K562 (cell line): ENCODE measurements at regions not wholly inside any gene's neighbourhood (a gene's known extent, or its start where the extent isn't known, plus 50 kb on each side); places are given as distances from the start of the nearest gene placed in this dataset.

Experiments used
- ATAC-seq: fragments of 200-7000 bp; cut with Tn5 transposase; 3 replicates; pipeline ENCODE4 v1.9.1; 2020; ENCODE audit warnings: moderate library complexity
- BruUV-seq: library from RNA; stranded (reverse); fragments of 400-500 nt; replicated peaks from 2 replicates; lab custom pipeline; 2021; lab: Mats Ljungman, UMichigan
- CTCF ChIA-PET: fragments of 300-600 bp; formaldehyde crosslinking; extraction: SDS; loops from one replicate; lab custom pipeline; 2021; ENCODE audit warnings: low intra/inter-chr PET ratio; lab: Yijun Ruan, JAX
- POLR2A ChIA-PET: fragments of 300-600, 350-650 bp; sonication (Branson Sonifier 250); formaldehyde crosslinking; extraction: SDS; loops from one replicate; lab custom pipeline; 2021; ENCODE audit warnings: antibody characterized with exemption, inconsistent platforms; lab: Yijun Ruan, JAX
- DNase-seq, 4 experiments: peaks; one replicate each; pipeline versions ENCODE4 v3.0.0 to v3.0.0-alpha.2; 2011 to 2018; ENCODE audit warnings: low spot score in 3 of 4, mixed read lengths in 3 of 4; ENCODE audit errors: extremely low read depth in 1 of 4
- FAIRE-seq: peaks from 2 replicates; lab custom pipeline; 2011; peaks lifted over from hg19 to GRCh38; lab: Jason Lieb, UNC
- H2AFZ ChIP-seq: 2 replicates; pipeline ENCODE4 v1.6.0; 2011; ENCODE audit warnings: low read depth, low read length, control low read depth, inconsistent platforms
- H3K27ac ChIP-seq: fragments of 200-600 bp; 3 replicates; pipeline ENCODE4 v1.8.0; 2011; ENCODE audit warnings: low read depth, mild to moderate bottlenecking, control low read depth, inconsistent platforms, low read length, moderate library complexity, mixed read lengths; ENCODE audit errors: extremely low read depth
- H3K27me3 ChIP-seq, 2 experiments: fragments of 300-600 bp in 1 of 2; 2 replicates in 1 of 2; 3 replicates in 1 of 2; pipeline versions ENCODE4 v1.6.0 to v1.8.0; 2011; ENCODE audit warnings: inconsistent platforms in 2 of 2, low read length in 2 of 2, mild to moderate bottlenecking in 1 of 2, mixed read lengths in 1 of 2, moderate library complexity in 1 of 2; ENCODE audit not compliant: control insufficient read depth in 2 of 2, insufficient read depth in 2 of 2
- H3K36me3 ChIP-seq: fragments of 300-600 bp; 3 replicates; pipeline ENCODE4 v1.8.0; 2011; ENCODE audit warnings: mild to moderate bottlenecking, low read length, inconsistent platforms; ENCODE audit not compliant: control insufficient read depth, insufficient read depth
- H3K4me1 ChIP-seq, 2 experiments: fragments of 200-600 bp in 1 of 2; replicated peaks in 1 of 2; 2 replicates in 1 of 2; 3 replicates in 1 of 2; pipeline versions ENCODE4 v1.5.1 to v1.8.0; 2011; ENCODE audit warnings: inconsistent platforms in 2 of 2, low read length in 2 of 2, mild to moderate bottlenecking in 1 of 2, mixed read lengths in 1 of 2, moderate library complexity in 1 of 2; ENCODE audit not compliant: control insufficient read depth in 2 of 2, insufficient read depth in 2 of 2
- H3K4me2 ChIP-seq: 2 replicates; pipeline ENCODE4 v1.6.1; 2011; ENCODE audit warnings: low read length, control low read depth, inconsistent platforms, mixed read lengths; ENCODE audit not compliant: insufficient read depth
- H3K4me3 ChIP-seq: fragments of 200-600 bp; sonication (generic), shearing (Covaris generic); 2 replicates; pipeline ENCODE4 v1.5.1; 2016; ENCODE audit warnings: control low read depth, inconsistent platforms
- H3K79me2 ChIP-seq: fragments of 200-600 bp; 3 replicates; pipeline ENCODE4 v1.8.0; 2011; ENCODE audit warnings: low read length, inconsistent platforms; ENCODE audit not compliant: control insufficient read depth, insufficient read depth
- H3K9ac ChIP-seq, 2 experiments: 2 replicates each; pipeline versions ENCODE4 v1.6.0 to v1.6.1; 2011; ENCODE audit warnings: low read depth in 2 of 2, low read length in 2 of 2, control low read depth in 1 of 2, inconsistent platforms in 1 of 2, mild to moderate bottlenecking in 1 of 2, mixed read lengths in 1 of 2; ENCODE audit not compliant: insufficient read depth in 1 of 2
- H3K9me1 ChIP-seq: one replicate; pipeline ENCODE4 v1.6.0; 2011; ENCODE audit warnings: inconsistent platforms, mild to moderate bottlenecking, low read length, moderate library complexity; ENCODE audit not compliant: control insufficient read depth, insufficient read depth
- H3K9me3 ChIP-seq: replicated peaks from 2 replicates; pipeline ENCODE4 v1.5.1; 2011; ENCODE audit warnings: low read depth, low read length, inconsistent platforms; ENCODE audit not compliant: control insufficient read depth, insufficient read depth
- H4K20me1 ChIP-seq: replicated peaks from 2 replicates; pipeline ENCODE4 v1.6.1; 2011; ENCODE audit warnings: low read length, inconsistent platforms, mixed read lengths; ENCODE audit not compliant: control insufficient read depth, insufficient read depth
- BDP1 ChIP-seq: IDR thresholded peaks from 3 replicates; pipeline ENCODE4 v1.6.1; 2011; ENCODE audit not compliant: insufficient read length, insufficient read depth
- HNRNPH1 ChIP-seq: fragments of 200-400 bp; formaldehyde crosslinking; optimal IDR thresholded peaks from 2 replicates; pipeline ENCODE3; 2017; ENCODE audit warnings: low read depth, mild to moderate bottlenecking, low read length, moderate library complexity
- STAT5B ChIP-seq: fragments of 250-450 bp; sonication (Bioruptor Pico); IDR thresholded peaks from 2 replicates; pipeline ENCODE4 v1.8.0; 2021; ENCODE audit warnings: mild to moderate bottlenecking, inconsistent platforms
- ZNF583 ChIP-seq: fragments of 250-450 bp; sonication (Bioruptor Pico); IDR thresholded peaks from 2 replicates; pipeline ENCODE4 v1.4.0; 2020
- WGBS: fragments of 100-300 bp; shearing (Covaris generic); methylation state at CpG from one replicate; pipeline ENCODE4 v1.1.6; 2016; ENCODE audit warnings: low coverage, mixed read lengths; ENCODE audit not compliant: insufficient coverage; ENCODE audit errors: missing lambda C conversion rate; 5-methylcytosine and 5-hydroxymethylcytosine counted together
- in situ Hi-C: fragments of 300-500 bp; cut with MboI; formaldehyde crosslinking; loops from 4 replicates; pipeline ENCODE4 v1.15.0; 2018; ENCODE audit warnings: inconsistent platforms, mixed read lengths
- intact Hi-C: fragments of 100-400 bp; cut with micrococcal nuclease; formaldehyde crosslinking; loops from 2 replicates; pipeline ENCODE4 v1.14.2; 2022
- TF ChIP-seq, protein P1 (sequence below): fragments of 450-650 bp; formaldehyde crosslinking; IDR thresholded peaks from 2 replicates; pipeline ENCODE4 v1.4.0; 2020; ENCODE audit warnings: mild to moderate bottlenecking, moderate library complexity
- TF ChIP-seq, protein P2 (sequence below): IDR thresholded peaks from 2 replicates; pipeline ENCODE4 v1.6.1; 2011; ENCODE audit warnings: borderline replicate concordance, low read depth, mild to moderate bottlenecking, moderate library complexity, low read length; ENCODE audit not compliant: insufficient read depth, poor library complexity, severe bottlenecking

DNA sequence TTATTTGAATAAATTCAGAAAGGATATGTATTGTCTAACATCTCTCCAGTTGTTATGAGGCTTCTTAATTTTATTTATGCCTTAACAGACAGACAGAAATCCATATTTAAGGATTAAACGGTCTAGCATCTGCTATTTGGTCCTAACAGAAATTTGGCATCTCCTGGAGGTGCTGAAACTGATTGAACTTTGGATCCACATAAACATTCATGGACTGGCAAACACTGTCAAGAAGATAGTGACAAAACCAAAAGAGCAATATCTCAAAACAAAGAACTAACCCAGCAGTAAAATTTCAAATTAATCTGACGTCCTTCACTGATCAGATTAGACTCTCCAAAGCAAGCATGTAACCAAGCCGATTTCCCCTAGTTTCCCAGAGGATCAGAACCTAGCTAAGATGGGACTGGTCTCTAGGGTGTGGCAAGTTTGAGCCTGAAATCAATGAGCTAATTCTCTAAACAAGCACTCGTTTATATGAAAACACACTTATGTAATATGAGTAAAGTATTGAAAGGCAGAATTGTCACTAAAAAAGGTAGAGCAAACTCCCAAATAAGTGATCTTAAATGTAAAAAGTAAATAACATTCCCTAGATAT lies 139.5 kb downstream of the NOL4 start:
- Histone ChIP-seq H3K27ac (no peak overlapping the region), H4K20me1 (no peaks in the 10 kb centered on the region), H3K4me3 (no peak overlapping the region), H3K4me1 (no peaks in the 10 kb centered on the region), H3K9ac (no peak overlapping the region), H3K27me3 (no peaks in the 10 kb centered on the region), H3K9me3 (no peaks in the 10 kb centered on the region; the same call in 1 of the 2 replicates), H3K9me1 (no peaks in the 10 kb centered on the region), H3K36me3 (no peaks in the 10 kb centered on the region), H3K4me2 (no peak overlapping the region), H3K79me2 (no peaks in the 10 kb centered on the region), H2AFZ (no peak overlapping the region)
- 1% methylated on average over 4 of the region's 4 CpGs for WGBS
- intact Hi-C loops (no loop called here), in situ Hi-C loops (no loop called here)
- DNase-seq (no peak), FAIRE-seq (no peak), ATAC-seq (no peak)
- no TSS peak for BruUV-seq
- ChIA-PET POLR2A (interaction anchor here (0.5 kb wide), 1 partner anchor 800 kb away, joined by 3 read pairs; no protein-coding TSS in a partner anchor), CTCF (no interaction called here)
- TF ChIP-seq STAT5B = no peak
- TF ChIP-seq, protein P1, sequence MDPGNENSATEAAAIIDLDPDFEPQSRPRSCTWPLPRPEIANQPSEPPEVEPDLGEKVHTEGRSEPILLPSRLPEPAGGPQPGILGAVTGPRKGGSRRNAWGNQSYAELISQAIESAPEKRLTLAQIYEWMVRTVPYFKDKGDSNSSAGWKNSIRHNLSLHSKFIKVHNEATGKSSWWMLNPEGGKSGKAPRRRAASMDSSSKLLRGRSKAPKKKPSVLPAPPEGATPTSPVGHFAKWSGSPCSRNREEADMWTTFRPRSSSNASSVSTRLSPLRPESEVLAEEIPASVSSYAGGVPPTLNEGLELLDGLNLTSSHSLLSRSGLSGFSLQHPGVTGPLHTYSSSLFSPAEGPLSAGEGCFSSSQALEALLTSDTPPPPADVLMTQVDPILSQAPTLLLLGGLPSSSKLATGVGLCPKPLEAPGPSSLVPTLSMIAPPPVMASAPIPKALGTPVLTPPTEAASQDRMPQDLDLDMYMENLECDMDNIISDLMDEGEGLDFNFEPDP (CRISPR knock-in tag) = no peak
- TF ChIP-seq, protein P2, sequence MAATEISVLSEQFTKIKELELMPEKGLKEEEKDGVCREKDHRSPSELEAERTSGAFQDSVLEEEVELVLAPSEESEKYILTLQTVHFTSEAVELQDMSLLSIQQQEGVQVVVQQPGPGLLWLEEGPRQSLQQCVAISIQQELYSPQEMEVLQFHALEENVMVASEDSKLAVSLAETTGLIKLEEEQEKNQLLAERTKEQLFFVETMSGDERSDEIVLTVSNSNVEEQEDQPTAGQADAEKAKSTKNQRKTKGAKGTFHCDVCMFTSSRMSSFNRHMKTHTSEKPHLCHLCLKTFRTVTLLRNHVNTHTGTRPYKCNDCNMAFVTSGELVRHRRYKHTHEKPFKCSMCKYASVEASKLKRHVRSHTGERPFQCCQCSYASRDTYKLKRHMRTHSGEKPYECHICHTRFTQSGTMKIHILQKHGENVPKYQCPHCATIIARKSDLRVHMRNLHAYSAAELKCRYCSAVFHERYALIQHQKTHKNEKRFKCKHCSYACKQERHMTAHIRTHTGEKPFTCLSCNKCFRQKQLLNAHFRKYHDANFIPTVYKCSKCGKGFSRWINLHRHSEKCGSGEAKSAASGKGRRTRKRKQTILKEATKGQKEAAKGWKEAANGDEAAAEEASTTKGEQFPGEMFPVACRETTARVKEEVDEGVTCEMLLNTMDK = no peak
- TF ChIP-seq ZNF583 = no peak
- no peak for TF ChIP-seq BDP1
- TF ChIP-seq HNRNPH1 = no peak
